GM21528 (cell line): ENCODE measurements at regions not wholly inside any gene's neighbourhood (a gene's known extent, or its start where the extent isn't known, plus 50 kb on each side); places are given as distances from the start of the nearest gene placed in this dataset.
"Not testable (repeated sequence)": the region's sequence is repeated elsewhere in the genome, so short reads cannot be mapped to it uniquely, and the experiment has no call there.

Experiments used
- ATAC-seq: cut with Tn5 transposase; IDR thresholded peaks from one replicate; pipeline ENCODE4 v1.9.1; 2021; ENCODE audit warnings: mild to moderate bottlenecking, moderate library complexity; ENCODE audit not compliant: unreplicated experiment, low FRiP score

DNA sequence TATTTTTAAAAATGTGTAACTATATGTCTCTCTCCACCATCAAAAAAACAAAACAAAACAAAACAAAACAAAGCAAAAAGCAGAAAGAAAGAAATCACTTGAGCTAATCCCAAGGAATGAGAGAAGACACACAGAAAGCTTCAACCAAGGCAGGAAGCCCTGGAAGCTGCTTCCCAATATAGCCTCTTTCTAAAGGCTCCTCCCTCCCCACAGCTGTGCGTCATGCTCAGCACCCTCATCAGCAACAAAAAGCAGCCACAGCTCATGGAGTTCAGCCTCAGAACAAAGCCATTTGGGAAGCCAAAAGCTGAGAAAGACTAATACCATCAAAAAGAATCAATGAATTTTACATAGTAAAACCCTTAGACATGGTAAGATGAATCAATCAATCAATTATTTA lies 501.6 kb upstream of the SMIM31 start:
- no peak for ATAC-seq

DNA sequence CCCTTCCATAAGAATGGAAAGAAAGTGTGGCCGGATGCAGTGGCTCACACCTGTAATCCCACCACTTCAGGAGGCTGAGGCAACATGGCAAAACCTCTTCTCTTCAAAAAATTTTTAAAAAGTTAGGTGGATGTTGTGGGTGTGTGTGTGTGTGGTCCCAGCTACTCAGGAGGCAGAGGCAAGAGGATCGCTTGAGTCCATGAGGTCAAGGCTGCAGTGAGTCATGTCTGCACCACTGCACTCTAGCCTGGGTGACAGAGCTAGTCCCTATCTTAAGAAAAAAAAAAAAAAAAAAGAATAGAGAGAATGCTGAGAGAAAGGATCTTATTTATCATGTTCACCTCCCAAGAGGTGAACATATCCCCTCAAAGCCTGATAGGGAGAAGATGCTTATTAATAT lies 492.1 kb upstream of the SMIM31 start:
- ATAC-seq, result no peak

DNA sequence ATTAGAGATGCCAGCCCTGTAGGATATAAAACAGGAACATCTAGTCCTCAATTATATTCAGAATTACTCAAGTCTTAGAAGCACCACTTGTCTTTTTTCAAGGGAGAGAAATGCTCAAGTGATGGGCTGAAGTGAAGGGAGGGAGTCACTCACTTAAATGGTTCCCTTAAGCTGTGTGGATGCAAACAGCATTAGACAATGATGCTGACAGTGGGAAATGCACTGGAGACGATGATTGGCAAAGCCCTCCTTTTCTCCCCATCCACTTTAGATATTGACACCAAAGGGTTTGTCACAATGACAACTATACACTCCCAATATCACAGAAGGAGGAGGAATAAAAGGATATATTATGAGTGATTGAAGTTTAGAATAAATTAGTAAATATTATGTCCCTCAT lies 491.4 kb upstream of the SMIM31 start:
- not testable (repeated sequence) for ATAC-seq

DNA sequence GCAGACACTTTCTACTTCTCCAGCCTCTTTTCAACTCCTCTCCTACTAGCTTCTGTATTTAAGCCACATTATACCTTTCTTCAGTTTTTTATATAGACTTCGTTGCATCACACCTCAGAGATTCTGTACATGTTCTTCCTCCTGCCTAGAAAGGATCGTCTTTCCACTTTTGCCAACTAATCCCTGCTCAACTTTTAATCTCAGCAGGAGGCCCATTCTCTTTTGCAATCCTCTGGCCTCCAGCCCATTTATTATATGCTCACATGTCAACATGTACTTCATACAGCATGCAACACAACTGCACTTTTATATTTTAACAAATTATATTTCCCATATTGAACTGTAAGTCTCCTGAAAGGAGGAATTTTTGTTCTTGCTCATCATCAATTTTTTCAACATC lies 476.5 kb upstream of the SMIM31 start:
- ATAC-seq, result not testable (repeated sequence)

DNA sequence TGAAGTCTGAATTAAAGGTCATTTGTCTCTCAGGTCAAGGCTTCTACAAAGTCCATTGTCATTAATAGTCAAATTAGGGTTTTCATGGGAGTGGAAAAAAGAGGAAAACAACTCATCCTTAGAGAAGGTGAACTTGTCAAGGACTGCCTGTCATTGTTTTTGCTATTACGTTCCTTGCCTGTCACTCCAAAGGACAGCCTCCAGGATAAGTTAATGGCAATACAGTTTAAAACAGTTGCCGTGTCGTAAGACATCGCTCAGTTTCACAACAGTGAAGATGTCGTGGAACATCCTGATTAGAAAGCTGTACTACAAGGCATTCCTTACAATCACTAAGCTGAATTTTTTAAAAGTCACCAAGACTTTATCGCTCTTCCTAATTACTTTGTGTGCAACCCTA lies 466.8 kb upstream of the SMIM31 start:
- no peak for ATAC-seq

DNA sequence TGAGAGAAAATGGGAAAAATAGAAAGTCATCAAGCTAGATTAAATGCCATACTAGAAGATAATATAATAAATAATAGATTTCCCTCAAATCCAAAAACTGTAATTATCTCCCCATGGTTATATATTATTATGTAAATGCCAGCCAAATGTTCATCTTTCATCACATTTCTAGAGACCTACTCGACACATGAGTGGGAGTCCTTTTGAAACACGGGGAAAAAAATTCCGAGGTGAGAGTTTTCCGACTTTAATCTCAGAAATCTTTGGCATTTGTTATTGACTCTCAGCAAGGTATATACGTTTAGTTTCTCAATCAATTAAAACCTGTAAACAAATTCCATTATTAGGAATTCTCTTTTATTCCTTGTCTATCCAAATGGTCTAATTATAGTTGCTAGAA lies 465.4 kb upstream of the SMIM31 start:
- ATAC-seq, result no peak

DNA sequence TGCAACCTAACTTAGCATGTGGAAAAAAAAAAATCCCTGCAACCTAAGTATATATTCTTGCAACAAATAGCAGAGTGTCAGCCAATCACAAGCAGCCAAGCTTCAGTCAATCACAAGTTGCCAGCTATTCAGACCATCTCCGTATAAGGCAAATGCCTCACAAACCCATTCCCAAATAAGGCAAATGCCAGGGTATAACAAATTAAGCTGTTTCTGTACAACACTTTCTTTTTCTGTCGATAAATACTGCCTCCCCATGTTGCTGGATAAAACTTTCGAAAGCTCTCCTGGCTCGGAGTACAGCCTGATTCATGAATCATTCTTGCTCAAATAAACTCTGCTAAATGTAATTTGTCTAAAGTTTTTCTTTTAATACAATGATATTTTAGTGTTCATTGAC lies 460.7 kb upstream of the SMIM31 start:
- no peak for ATAC-seq

DNA sequence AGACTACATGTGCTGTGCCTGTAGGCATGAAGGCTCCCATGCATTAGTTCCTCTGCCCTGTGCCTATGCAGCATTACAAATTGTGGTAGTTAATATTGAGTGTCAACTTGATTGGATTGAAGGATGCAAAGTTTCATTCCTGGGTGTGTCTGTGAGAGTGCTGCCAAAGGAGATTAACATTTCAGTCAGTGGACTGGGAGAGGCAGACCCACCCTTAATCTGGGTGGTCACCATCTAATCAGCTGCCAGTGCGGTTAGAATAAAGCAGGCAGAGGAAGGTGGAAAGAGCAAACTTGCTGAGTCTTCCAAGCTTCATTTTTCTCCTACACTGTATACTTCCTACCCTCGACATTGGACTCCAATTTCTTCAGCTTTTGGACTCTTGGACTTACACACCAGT lies 460.2 kb upstream of the SMIM31 start:
- no peak for ATAC-seq

DNA sequence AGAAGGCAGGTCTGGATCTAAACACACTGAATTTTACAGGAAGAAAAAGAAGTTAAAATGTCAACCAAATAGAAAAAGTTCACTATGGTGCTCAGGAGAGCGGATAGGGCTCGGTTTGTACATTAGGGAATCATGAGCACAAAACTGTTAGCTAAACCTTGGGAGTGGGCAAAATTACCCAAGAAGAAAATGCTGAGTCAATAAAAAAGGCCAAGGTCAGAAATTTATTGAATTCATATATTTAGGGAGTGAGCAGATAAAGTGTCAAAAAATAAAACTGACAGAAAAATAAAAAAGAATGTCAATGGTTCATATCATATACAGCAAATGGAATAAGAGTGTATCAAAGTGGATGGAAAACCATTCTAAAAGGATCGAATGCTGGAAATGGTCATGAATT lies 452.5 kb upstream of the SMIM31 start:
- no peak for ATAC-seq

DNA sequence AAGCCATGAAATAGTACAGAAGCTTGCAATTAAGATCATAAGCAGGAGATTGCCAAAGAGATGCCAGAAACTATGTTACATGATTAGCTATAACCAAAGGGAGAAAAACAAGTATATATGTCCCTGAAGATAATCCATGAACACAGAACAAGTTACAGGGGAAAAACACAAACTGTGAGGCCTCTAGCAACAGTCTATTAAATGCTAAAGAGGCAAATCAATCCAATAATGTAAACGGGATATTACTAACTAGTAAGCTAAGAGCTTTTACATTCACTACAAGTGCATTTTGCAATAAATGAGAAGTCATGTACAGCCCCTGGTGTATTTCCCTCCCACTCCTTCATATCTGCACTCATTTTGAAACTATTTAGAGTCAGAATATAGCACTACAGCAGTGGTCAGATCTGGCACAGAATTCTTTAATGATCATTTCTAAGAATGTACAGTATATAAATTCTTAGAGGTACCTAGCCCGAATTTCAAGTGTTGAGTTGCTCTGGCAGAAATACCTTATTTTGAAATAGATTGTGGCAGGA lies 449.8 kb upstream of the SMIM31 start:
- peak; percentile 55 for ATAC-seq

DNA sequence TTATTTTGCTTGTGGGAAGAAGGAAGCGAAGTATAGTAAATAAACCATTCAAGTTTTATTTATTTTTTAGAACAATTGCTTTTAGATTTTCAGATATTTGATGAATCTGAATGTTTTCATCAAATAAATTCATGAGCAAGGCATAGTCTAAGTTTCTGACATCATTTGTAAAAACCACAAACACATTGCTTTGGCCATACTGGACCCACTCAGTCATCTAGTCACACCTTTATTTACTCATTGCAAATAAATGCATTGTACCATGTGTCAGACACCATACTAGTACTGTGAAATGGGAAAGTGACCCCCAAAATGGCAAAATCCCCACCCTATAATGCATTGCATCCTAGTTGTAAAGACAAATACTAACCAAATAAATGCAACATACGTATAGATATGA lies 449.1 kb upstream of the SMIM31 start:
- ATAC-seq, result no peak

DNA sequence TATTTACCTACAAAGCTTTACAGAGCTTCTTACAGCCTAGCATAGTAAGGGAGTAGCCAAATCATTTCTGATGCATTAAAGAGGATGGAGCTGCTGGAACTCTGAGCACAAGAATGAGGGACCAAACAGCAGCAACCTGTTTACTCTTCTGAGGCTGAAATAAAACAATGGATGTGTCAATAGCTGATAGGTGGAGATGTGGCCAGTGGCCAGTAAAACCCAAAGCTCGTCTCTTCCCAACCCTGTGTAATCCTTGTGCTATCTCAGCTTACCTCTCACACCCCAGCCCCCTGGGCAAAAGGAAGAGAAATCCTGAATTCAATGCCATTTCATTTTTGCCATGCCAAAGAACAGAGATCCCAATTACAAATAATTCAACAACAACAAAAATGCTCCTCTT lies 446.7 kb upstream of the SMIM31 start:
- ATAC-seq, result no peak

DNA sequence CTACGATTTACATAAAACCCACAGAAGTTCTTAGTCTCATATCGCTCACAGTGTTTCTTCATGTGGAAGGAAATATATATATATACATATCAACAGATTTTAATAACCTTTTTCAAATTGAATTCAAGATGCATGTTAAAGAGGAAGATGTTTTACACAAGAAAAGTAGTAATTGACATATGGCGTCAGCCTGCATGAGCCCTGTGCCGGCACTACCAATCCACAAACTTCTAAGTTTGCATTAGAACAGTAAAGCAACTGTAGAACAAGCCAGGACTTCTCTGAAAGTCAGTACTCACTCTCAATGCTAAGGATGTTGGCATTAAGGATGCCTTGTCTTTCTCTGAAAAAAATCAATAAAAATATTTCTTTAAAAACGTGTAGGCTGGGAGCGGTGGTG lies 441.3 kb upstream of the SMIM31 start:
- no peak for ATAC-seq

DNA sequence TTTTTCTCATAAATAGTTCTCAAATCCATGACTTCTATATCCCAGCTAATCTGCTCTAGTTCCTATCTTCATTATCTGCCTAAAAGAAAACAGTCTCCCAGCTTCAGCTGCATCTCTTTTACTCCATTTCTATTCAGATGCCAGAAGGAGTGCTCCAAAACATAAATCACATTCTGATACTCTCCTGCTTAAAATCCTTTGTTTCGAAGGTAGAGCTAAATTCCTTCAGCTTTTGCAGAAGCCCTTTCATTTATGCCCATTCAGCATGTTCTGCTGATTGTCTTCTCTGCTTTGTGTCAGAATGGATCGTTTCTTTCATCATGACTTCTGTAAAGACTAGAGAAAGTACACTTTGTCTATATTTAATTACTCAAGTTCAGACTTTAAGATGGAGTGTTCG lies 440.1 kb upstream of the SMIM31 start:
- ATAC-seq, result no peak

DNA sequence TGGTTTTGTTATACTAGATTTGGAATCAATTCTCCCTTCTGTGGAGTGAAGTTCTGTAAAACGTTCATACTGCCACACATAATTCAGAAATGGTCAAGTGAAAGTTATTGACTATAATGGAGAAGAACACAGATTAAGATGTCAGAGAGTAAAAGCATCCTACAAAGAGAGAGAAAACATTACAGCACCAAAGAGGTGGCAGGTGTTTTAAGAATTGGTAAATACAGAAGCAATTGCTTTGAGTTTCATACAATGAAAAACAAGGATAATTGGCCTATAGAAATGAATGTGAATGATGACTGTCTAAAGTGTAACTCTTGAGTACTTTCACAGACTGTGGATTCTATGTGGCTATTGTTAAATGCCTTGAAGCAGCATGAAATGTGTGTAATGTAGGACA lies 435.6 kb upstream of the SMIM31 start:
- ATAC-seq, result no peak

DNA sequence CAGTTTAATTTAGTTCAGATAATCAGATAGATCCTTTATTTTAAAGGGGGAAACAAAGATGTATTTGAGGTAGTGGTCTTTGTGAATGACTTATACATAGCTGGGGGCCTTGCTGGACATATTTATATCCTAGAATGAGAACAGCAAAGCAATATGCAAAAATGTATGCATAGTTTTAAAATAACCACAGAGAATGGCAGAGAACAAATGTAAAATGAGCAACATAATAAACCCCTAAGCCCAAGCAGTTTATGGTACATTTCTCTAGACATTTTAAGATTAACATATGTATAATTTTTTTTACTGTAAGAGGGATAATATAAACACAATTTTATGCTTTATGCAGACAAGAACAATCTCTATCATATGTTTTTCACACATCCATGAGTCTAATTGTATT lies 434.2 kb upstream of the SMIM31 start:
- no peak for ATAC-seq

DNA sequence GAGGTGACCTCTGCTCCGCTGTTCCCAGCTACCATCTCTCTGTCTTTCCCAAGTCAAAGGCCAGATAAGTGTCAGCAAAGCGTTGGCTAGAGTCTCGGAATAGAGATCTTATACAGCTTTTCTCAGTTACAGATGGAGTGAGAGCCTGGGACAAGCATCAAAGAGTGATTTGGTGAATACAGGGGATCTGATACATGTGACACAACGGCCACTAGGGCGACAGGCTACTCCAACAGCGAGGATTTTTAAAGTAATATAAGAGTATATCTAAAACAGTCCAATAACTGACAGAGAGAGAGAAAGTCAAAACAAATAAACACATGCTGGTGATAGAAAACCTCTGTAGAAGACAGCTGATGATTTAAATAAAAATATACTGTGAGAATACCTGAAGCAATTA lies 433.1 kb upstream of the SMIM31 start:
- ATAC-seq, result no peak

DNA sequence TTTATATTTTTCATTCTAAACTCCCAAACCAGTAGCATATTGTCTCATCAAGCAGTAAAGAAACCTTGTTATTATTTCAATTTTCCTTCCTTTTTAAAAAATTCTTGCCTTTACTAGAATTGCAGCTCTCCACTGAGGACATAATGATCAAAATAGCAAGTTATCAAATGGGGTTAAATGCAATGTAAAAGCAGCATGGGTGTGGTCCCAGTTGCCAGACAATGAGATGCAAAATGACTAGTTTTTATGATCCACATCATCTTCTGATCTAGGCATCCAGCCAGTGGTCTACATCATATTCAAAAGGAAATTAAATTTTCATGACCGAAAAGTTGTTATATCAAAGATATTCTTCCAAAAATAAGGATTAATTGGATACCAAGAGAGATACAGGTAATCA lies 427.9 kb upstream of the SMIM31 start:
- no peak for ATAC-seq

DNA sequence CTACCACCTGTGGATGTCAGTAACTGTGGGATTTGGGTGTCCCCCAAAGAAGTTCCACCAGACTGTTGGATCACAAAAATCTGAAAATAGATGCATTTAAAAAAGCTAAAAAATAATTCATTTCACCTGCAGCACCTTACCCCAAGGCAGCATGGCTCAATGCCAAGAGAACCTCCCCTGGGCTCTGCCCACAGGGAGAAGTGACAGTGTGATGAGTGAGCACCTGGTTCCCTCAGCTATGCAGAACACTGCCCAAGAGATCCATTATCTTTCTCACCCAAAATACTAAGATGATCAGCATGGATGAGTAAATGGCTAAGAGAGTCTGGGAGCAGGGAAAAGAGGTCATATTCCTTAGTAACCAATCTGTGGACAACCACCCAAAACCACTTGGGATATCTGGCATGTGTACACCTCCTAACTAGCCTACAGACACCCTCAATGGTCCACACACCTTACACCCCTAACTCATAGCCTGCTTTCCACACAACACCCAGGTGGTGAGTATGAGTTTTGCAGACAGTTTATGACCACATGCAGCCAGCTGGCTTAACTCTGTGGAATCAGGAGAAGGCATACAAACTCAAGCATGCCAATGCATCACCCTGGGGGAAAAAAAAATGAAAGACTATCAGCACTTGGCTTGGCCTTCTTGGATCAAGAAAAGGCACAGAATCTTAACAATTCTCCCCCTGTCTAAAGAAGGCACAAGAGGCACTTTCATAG lies 416.5 kb upstream of the SMIM31 start:
- ATAC-seq, result no peak

DNA sequence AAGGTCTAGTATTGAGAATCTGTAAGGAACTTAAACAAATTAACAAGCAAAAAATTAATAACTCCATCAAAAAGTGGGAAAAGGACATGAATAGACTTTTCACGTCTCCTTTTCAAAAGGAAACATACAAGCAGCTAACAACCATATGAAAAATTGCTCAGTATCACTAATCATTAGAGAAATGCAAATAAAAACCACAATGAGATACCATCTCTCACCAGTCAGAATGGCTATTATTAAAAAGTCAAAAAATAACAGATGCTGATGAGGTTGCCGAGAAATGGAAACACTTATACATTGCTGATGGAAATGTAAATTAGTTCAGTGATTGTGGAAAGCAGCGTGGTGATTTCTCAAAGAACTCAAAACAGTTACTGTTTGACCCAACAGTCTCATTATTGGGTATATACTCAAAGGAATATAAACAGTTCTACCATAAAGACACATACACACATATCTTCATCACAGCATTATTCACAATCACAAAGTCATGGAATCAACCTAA lies 410.4 kb upstream of the SMIM31 start:
- no peak for ATAC-seq

DNA sequence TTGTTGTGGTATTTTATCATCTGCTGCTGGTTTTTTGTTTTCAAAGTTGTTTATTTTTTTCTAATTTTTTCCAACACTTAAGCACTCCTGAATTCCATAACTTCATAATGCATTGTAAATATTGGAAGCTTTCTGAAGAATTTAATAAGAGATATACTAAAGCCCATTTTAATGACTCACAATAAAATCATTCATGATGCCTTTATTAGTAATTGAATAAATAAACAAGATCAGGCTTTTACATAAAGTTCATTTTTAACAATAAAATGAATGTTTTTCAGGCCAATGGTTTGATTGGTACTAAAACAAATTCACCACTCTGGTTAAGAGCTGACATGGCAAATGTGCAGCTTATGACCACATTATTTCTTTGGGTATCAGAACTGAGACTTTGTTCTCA lies 408.2 kb upstream of the SMIM31 start:
- no peak for ATAC-seq

DNA sequence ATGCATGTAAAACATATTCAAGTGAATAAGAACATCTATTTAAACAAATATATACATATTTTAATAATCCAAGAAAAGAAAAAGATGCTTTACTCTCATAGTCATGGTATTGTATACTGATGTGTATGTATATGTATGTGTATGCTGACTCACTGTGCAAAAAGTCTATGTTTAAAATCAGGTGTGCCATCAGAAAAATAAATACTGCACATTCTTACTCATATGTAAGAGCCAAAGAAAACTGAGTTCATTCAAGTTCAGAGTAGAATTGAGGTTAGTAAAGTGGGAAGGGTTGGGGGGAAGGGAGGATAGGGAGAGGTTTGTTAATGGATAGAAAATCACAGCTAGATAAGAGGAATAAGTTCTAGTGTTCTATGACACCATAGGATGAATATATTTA lies 403.9 kb upstream of the SMIM31 start:
- ATAC-seq, result no peak

DNA sequence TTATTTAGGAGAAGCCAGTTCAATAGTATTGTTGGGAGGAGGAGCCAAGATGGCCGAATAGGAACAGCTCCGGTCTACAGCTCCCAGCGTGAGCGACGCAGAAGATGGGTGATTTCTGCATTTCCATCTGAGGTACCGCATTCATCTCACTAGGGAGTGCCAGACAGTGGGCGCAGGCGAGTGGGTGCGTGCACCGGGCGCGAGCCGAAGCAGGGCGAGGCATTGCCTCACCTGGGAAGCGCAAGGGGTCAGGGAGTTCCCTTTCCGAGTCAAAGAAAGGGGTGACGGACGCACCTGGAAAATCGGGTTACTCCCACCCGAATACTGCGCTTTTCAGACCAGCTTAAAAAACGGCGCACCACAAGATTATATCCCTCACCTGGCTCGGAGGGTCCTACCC lies 403.2 kb upstream of the SMIM31 start:
- not testable (repeated sequence) for ATAC-seq
